Ishikawa (cell line): ENCODE measurements at regions not wholly inside any gene's neighbourhood (a gene's known extent, or its start where the extent isn't known, plus 50 kb on each side); places are given as distances from the start of the nearest gene placed in this dataset.

ENCODE experiments used
- CEBPB ChIP-seq: IDR thresholded peaks from 2 replicates; pipeline ENCODE4 v1.6.1; 2012
- CREB1 ChIP-seq: IDR thresholded peaks from 2 replicates; pipeline ENCODE4 v1.6.1; 2012; ENCODE audit warnings: low read depth
- EGR1 ChIP-seq: IDR thresholded peaks from 2 replicates; pipeline ENCODE4 v1.6.1; 2012
- EP300 ChIP-seq: IDR thresholded peaks from 2 replicates; pipeline ENCODE4 v1.6.1; 2012; ENCODE audit warnings: borderline replicate concordance
- FOXM1 ChIP-seq: IDR thresholded peaks from 2 replicates; pipeline ENCODE4 v1.6.1; 2012; ENCODE audit warnings: low read depth, borderline replicate concordance
- MAX ChIP-seq: IDR thresholded peaks from 2 replicates; pipeline ENCODE4 v1.6.1; 2012
- NFIC ChIP-seq: IDR thresholded peaks from 2 replicates; pipeline ENCODE4 v1.6.1; 2012
- RAD21 ChIP-seq: IDR thresholded peaks from 2 replicates; pipeline ENCODE4 v1.6.1; 2012; ENCODE audit warnings: low read depth
- REST ChIP-seq: IDR thresholded peaks from 2 replicates; pipeline ENCODE4 v1.6.1; 2012; ENCODE audit warnings: low read depth, mild to moderate bottlenecking
- TAF1 ChIP-seq: IDR thresholded peaks from 2 replicates; pipeline ENCODE4 v1.6.1; 2012; ENCODE audit warnings: low read depth, mild to moderate bottlenecking
- TCF12 ChIP-seq: IDR thresholded peaks from 2 replicates; pipeline ENCODE4 v1.6.1; 2012; ENCODE audit warnings: low read depth
- TEAD4 ChIP-seq: IDR thresholded peaks from 2 replicates; pipeline ENCODE4 v1.6.1; 2012
- YY1 ChIP-seq: IDR thresholded peaks from 2 replicates; pipeline ENCODE4 v1.6.1; 2012; ENCODE audit warnings: low read depth
- ZBTB7A ChIP-seq: IDR thresholded peaks from 2 replicates; pipeline ENCODE4 v1.6.1; 2012; ENCODE audit warnings: low read depth
- TF ChIP-seq, protein P1 (sequence below): IDR thresholded peaks from 2 replicates; pipeline ENCODE4 v1.6.1; 2012

- TF ChIP-seq EP300 = no peak
Measured at GRCh38 chr14:40028991-40029390, 596.8 kb upstream of the FBXO33 start.

DNA sequence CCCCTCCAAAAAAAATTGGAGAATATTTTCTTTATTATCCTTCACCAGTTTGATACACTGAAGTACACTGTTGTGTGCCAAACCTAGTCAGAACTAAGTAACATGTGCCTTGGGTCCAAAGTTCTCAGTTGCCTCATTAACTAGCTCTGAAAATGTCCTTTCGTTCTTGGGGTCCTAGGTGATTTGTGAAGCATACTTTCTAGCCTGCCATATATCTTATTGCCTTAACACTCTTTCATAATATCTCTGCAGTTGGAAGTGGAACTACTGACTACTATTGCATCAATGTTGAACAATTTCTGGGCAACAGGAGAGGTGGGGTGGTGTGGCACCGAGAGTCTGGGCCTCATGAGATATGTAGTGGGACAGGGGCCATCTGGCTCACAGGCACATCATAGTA lies 592.9 kb upstream of the FBXO33 start:
- TF ChIP-seq CREB1 (no peak), REST (no peak), EGR1 (no peak), EP300 (no peak), ZBTB7A (no peak), TEAD4 (no peak), TCF12 (no peak), NFIC (no peak), CEBPB (no peak), MAX (no peak)
- TF ChIP-seq, protein P1, sequence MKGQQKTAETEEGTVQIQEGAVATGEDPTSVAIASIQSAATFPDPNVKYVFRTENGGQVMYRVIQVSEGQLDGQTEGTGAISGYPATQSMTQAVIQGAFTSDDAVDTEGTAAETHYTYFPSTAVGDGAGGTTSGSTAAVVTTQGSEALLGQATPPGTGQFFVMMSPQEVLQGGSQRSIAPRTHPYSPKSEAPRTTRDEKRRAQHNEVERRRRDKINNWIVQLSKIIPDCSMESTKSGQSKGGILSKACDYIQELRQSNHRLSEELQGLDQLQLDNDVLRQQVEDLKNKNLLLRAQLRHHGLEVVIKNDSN = no peak

GRCh38 chr14:40010961-40011360 lies 578.7 kb upstream of the FBXO33 start:
- no peak for TF ChIP-seq TCF12
- TF ChIP-seq, protein P1 = no peak
- no peak for TF ChIP-seq MAX
- TF ChIP-seq CREB1 = no peak
- no peak for TF ChIP-seq TEAD4
- TF ChIP-seq REST = no peak
- no peak for TF ChIP-seq EP300
- TF ChIP-seq YY1 = no peak
- no peak for TF ChIP-seq RAD21
- TF ChIP-seq NFIC = no peak
- TF ChIP-seq FOXM1 = no peak
- TF ChIP-seq ZBTB7A = no peak
- TF ChIP-seq EGR1 = no peak

DNA sequence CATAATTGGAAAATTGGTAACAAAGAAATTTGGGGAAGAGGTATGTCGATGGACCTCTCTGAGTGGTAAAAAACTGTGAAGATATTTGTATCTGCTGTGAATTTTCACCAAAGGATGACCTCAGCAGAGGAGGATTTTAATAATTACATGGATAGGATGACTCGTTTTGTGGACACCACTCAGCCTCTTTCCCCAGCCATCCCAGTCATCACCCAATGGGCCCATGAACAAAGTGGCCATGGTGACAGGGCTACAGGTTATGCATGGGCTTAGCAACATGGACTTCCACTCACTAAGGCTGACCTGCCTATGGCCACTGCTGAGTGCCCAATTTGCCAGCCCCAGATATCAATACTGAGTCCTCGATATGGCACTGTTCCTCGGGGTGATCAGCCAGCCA lies 577.5 kb upstream of the FBXO33 start:
- no peak for TF ChIP-seq TAF1
- TF ChIP-seq, protein P1 = no peak
- TF ChIP-seq REST = no peak
- TF ChIP-seq MAX = no peak
- TF ChIP-seq TCF12 = no peak
- TF ChIP-seq TEAD4 = no peak
- no peak for TF ChIP-seq CREB1
- no peak for TF ChIP-seq EP300
- TF ChIP-seq NFIC = no peak
- no peak for TF ChIP-seq ZBTB7A
